ENCODE measurements at regions not wholly inside any gene's neighbourhood (a gene's known extent, or its start where the extent isn't known, plus 50 kb on each side); places are given as distances from the start of the nearest gene placed in this dataset.
A peak's percentile ranks its signal among the peaks of the same experiment; 100 is the strongest.

DNA sequence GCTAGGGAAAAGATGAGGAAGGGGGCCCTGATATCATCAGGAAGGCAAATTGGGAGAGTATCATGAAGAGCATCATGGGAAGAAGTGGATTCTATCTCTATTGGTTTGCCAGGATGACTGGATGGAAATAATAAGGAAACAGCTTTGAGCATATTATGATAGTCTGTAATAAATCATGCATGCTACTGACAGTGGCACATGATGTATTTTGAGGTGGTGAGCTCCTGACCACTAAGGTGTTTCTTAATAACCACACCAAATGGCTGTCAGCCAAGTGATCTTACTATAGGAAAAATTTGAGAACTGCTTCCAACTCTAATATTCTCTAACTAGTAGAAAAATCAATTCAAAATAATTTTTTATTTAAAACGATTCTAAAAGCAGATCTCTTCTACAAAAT, 548.4 kb upstream of the JAG1 start:
- Histone ChIP-seq H3K9me3 (ENCODE audit: control insufficient read depth in 2 of 2, insufficient read depth in 1 of 2, low read length in 1 of 2) (no peaks in the 10 kb centered on the region), H3K4me3 (ENCODE audit: low read length in 2 of 2) (no peak overlapping the region), H3K36me3 (ENCODE audit: control insufficient read depth in 2 of 2, insufficient read depth in 2 of 2, low read length in 1 of 2) (no peaks in the 10 kb centered on the region), H3K27me3 (ENCODE audit: control insufficient read depth in 2 of 2, insufficient read depth in 1 of 2, low read length in 1 of 2) (no peaks in the 10 kb centered on the region), H3K4me1 (ENCODE audit: control insufficient read depth in 2 of 2, insufficient read depth in 2 of 2, low read length in 2 of 2) (no peaks in the 10 kb centered on the region), H3K27ac (ENCODE audit: low read depth in 1 of 2, low read length in 1 of 2) (no peak overlapping the region)
- 88% methylated on average over 1 of the region's 1 CpG for WGBS
- no peak for DNase-seq (ENCODE audit: low read depth in 6 of 9, low spot score in 9 of 9)

DNA sequence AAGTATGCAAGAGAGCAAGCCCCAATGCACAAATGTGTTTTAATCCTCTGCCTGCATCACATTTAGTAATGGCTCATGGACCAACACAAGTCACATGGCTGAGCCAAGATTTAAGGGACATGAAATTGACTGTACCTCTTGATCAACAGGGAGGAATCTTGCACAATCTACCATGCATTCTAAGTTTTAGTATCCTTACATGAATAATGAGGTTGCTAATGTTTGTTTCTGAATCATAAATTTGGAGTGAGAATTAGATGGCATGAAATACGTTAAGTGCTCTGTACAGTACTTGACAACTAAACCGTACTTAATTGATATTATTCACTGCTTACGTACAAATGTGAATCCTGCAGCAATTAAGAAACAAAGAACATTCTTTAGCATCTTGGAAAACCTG, 553.8 kb upstream of the JAG1 start:
- Histone ChIP-seq H3K36me3 (ENCODE audit: control insufficient read depth in 2 of 2, insufficient read depth in 2 of 2, low read length in 1 of 2) (no peaks in the 10 kb centered on the region), H3K4me1 (ENCODE audit: control insufficient read depth in 2 of 2, insufficient read depth in 2 of 2, low read length in 2 of 2) (no peaks in the 10 kb centered on the region), H3K27ac (ENCODE audit: low read depth in 1 of 2, low read length in 1 of 2) (no peak overlapping the region), H3K27me3 (ENCODE audit: control insufficient read depth in 2 of 2, insufficient read depth in 1 of 2, low read length in 1 of 2) (no peaks in the 10 kb centered on the region), H3K9me3 (ENCODE audit: control insufficient read depth in 2 of 2, insufficient read depth in 1 of 2, low read length in 1 of 2) (no peaks in the 10 kb centered on the region), H3K4me3 (ENCODE audit: low read length in 2 of 2) (no peak overlapping the region)
- WGBS: 97% methylated on average over 3 of the region's 3 CpGs
- no peak for DNase-seq (ENCODE audit: low read depth in 6 of 9, low spot score in 9 of 9)

DNA sequence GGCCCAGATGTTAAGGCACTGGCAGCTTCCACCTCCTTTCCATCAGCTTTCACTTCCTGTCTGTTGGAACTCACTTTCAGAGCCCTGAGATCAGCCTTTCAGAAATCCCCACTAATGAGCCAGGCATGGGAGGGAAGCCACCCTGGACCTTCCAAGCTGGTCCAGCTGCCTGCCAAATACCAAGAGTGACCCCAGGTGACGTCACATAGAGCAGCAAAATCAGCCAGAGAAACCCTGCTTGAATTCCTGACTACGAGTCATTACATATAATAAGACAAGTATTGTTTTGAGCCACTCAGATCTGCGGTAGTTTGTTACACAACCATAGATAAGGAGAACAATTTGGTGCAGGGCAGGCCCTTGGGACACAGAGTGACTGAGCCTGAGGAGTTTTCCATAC, 556.0 kb upstream of the JAG1 start:
- H3K4me1 ChIP-seq (ENCODE audit: control insufficient read depth in 2 of 2, insufficient read depth in 2 of 2, low read length in 2 of 2): no peaks in the 10 kb centered on the region
- DNase-seq (ENCODE audit: low read depth in 6 of 9, low spot score in 9 of 9): no peak
- no peak overlapping the region for H3K27ac ChIP-seq (ENCODE audit: low read depth in 1 of 2, low read length in 1 of 2)
- WGBS: 85% methylated on average over 3 of the region's 3 CpGs
- H3K9me3 ChIP-seq (ENCODE audit: control insufficient read depth in 2 of 2, insufficient read depth in 1 of 2, low read length in 1 of 2): no peaks in the 10 kb centered on the region
- no peaks in the 10 kb centered on the region for H3K27me3 ChIP-seq (ENCODE audit: control insufficient read depth in 2 of 2, insufficient read depth in 1 of 2, low read length in 1 of 2)
- no peak overlapping the region for H3K4me3 ChIP-seq (ENCODE audit: low read length in 2 of 2)
- no peaks in the 10 kb centered on the region for H3K36me3 ChIP-seq (ENCODE audit: control insufficient read depth in 2 of 2, insufficient read depth in 2 of 2, low read length in 1 of 2)

DNA sequence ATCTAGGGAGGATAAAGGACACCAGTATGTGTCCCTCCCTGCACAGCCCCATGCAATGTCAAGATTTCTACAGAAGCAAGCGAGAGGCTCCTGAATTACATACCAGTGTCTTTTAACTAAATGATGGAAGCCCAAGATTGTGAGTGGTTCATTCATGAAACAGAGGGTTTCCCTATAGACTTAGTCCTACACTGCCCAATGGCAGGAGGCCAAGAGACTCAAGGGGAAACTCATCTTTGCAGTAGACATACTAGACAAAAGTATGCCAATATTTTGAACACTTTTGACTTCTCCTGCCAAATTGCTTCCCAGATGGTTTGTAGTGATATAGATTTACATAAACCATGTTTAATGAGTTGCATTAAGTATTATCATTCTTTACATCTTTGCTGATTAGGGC, 557.2 kb upstream of the JAG1 start:
- Histone ChIP-seq H3K4me3 (ENCODE audit: low read length in 2 of 2) (no peak overlapping the region), H3K9me3 (ENCODE audit: control insufficient read depth in 2 of 2, insufficient read depth in 1 of 2, low read length in 1 of 2) (no peaks in the 10 kb centered on the region), H3K27ac (ENCODE audit: low read depth in 1 of 2, low read length in 1 of 2) (no peak overlapping the region), H3K27me3 (ENCODE audit: control insufficient read depth in 2 of 2, insufficient read depth in 1 of 2, low read length in 1 of 2) (no peaks in the 10 kb centered on the region), H3K4me1 (ENCODE audit: control insufficient read depth in 2 of 2, insufficient read depth in 2 of 2, low read length in 2 of 2) (no peaks in the 10 kb centered on the region), H3K36me3 (ENCODE audit: control insufficient read depth in 2 of 2, insufficient read depth in 2 of 2, low read length in 1 of 2) (no peaks in the 10 kb centered on the region)
- 90% methylated on average over 1 of the region's 1 CpG for WGBS
- no peak for DNase-seq (ENCODE audit: low read depth in 6 of 9, low spot score in 9 of 9)

DNA sequence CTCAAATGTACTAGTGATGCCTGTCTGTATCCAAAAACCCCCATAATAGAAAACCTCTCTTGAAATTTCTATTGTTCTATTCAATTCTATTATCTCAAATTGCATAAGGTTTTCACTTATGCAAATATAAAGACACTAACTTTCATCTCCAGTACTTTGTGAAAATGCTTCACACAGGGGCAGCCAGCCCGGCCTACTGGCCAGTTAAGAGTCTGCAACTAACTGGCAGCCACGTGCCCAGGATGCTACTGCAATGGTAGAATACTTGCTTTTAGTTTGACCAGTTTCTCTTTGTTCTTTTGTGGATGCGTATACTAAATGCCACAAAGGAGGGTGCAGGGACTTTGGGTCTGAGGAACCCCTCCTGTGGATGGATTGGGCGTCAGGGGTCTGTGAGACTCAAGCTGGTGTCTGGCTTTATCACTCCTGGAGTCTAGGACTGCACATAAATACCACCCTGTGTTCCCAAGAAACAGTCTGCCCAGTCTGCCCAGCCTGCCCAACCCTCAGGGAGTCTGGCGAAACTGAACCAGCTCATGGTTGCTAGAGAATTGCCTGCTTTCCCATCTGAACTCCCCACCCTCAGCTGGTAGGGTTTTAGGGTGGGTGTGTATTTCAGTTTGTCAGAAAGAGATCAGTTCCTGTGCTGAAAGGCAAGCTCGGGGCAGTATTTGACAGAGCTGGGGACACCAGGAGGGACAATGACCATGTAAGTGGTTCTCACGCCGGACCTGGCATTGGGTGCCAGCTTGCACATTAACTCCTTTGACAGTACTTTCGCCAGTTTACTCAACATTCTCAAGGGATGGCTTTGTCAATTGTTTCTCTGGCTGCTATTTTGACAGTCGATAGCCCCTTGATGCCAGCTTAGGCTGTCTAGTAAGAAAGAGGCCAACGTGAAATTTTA, 558.2 kb upstream of the JAG1 start:
- 94% methylated on average over 11 of the region's 11 CpGs for WGBS
- no peaks in the 10 kb centered on the region for H3K9me3 ChIP-seq (ENCODE audit: control insufficient read depth in 2 of 2, insufficient read depth in 1 of 2, low read length in 1 of 2)
- DNase-seq (ENCODE audit: low read depth in 6 of 9, low spot score in 9 of 9): no peak
- no peak overlapping the region for H3K27ac ChIP-seq (ENCODE audit: low read depth in 1 of 2, low read length in 1 of 2)
- H3K4me1 ChIP-seq (ENCODE audit: control insufficient read depth in 2 of 2, insufficient read depth in 2 of 2, low read length in 2 of 2): no peaks in the 10 kb centered on the region
- no peaks in the 10 kb centered on the region for H3K27me3 ChIP-seq (ENCODE audit: control insufficient read depth in 2 of 2, insufficient read depth in 1 of 2, low read length in 1 of 2)
- H3K36me3 ChIP-seq (ENCODE audit: control insufficient read depth in 2 of 2, insufficient read depth in 2 of 2, low read length in 1 of 2): no peaks in the 10 kb centered on the region
- H3K4me3 ChIP-seq (ENCODE audit: low read length in 2 of 2): no peak overlapping the region

DNA sequence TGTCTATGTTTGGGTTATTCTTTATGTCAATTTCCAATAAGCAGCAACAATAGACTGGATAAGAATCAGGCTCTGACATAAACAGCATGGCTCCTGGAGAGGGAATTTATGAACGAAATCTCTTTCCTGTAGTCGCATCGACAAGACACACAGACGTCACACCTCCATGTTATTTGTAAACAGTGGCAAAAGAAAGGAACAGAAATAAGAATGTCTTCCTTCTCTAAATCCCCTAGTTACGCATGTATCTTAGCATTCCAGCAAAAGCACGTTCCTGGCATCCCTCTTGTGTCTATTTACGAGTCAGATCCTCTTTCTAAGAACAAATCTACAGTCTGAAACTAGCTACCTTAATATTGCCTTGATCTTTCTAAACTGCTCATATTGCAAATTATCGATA, 559.1 kb upstream of the JAG1 start:
- H3K4me1 ChIP-seq (ENCODE audit: control insufficient read depth in 2 of 2, insufficient read depth in 2 of 2, low read length in 2 of 2): no peaks in the 10 kb centered on the region
- H3K4me3 ChIP-seq (ENCODE audit: low read length in 2 of 2): no peak overlapping the region
- 91% methylated on average over 8 of the region's 8 CpGs for whole genome bisulfite sequencing
- no peaks in the 10 kb centered on the region for H3K27me3 ChIP-seq (ENCODE audit: control insufficient read depth in 2 of 2, insufficient read depth in 1 of 2, low read length in 1 of 2)
- H3K9me3 ChIP-seq (ENCODE audit: control insufficient read depth in 2 of 2, insufficient read depth in 1 of 2, low read length in 1 of 2): no peaks in the 10 kb centered on the region
- DNase-seq (ENCODE audit: low read depth in 6 of 9, low spot score in 9 of 9): no peak
- H3K27ac ChIP-seq (ENCODE audit: low read depth in 1 of 2, low read length in 1 of 2): no peak overlapping the region
- no peaks in the 10 kb centered on the region for H3K36me3 ChIP-seq (ENCODE audit: control insufficient read depth in 2 of 2, insufficient read depth in 2 of 2, low read length in 1 of 2)

DNA sequence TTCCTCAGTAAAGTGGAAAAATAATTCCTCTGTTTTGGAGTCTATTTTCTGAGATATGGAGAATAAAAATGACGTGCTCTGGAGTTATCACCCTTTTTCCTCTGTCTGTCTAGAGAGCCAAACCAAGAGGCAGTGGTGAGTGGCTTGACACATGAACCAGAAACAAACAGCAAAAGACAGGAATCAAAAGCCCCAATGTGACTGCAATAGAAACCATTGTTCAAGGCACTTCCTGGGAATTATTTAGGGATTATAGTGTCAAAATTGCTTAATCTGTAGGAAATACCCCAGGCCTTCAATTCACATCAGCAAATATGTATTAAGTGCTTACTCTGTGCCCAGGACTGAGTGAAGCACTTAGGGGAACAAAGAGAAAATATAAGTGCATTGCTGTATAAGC, 560.4 kb upstream of the JAG1 start:
- no peak for DNase-seq (ENCODE audit: low read depth in 6 of 9, low spot score in 9 of 9)
- no peaks in the 10 kb centered on the region for H3K27me3 ChIP-seq (ENCODE audit: control insufficient read depth in 2 of 2, insufficient read depth in 1 of 2, low read length in 1 of 2)
- no peaks in the 10 kb centered on the region for H3K4me1 ChIP-seq (ENCODE audit: control insufficient read depth in 2 of 2, insufficient read depth in 2 of 2, low read length in 2 of 2)
- 89% methylated on average over 1 of the region's 1 CpG for WGBS
- no peak overlapping the region for H3K27ac ChIP-seq (ENCODE audit: low read depth in 1 of 2, low read length in 1 of 2)
- H3K9me3 ChIP-seq (ENCODE audit: control insufficient read depth in 2 of 2, insufficient read depth in 1 of 2, low read length in 1 of 2): no peaks in the 10 kb centered on the region
- no peaks in the 10 kb centered on the region for H3K36me3 ChIP-seq (ENCODE audit: control insufficient read depth in 2 of 2, insufficient read depth in 2 of 2, low read length in 1 of 2)
- H3K4me3 ChIP-seq (ENCODE audit: low read length in 2 of 2): no peak overlapping the region

DNA sequence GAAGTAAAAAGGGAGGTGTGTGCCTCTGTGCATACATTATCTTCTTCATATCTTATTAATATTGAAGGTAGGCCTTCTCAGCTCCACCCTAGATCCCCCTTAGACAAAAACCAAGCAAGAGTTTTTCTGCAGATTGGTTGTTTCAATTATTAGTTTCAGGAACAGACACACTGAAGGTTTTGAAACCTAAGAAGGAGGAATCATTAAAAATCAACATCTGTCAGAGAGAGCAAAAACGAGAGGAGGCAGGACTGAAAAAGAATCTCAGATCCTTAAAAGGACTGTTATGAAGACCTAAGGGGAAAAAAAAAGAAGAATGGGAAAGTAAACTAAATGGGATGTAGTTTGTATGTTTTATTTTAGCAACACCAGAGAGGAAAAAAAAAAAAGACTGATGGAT, 560.8 kb upstream of the JAG1 start:
- DNase-seq (ENCODE audit: low read depth in 6 of 9, low spot score in 9 of 9): no peak
- H3K27ac ChIP-seq (ENCODE audit: low read depth in 1 of 2, low read length in 1 of 2): no peak overlapping the region
- 86% methylated on average over 1 of the region's 1 CpG for WGBS

DNA sequence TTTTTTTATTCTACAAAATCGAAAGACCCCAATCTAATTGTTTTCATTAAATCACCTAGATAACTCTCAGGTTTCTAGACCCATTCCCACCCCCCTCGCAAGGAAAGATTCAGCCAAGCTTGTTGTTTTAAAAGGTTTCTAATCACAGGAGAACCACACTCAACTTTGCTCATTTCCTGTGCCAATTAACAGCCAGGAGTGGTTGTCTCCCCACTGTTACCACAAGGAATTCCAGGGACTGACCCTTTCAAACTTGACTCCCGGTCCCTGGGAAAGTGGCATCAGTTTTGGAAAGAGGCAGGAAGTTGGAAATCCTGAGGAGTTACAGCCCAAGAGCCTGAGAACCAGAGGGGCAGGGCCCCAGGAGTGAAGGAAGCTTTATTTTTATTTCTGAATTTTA, 561.3 kb upstream of the JAG1 start:
- no peaks in the 10 kb centered on the region for H3K4me1 ChIP-seq (ENCODE audit: control insufficient read depth in 2 of 2, insufficient read depth in 2 of 2, low read length in 2 of 2)
- no peaks in the 10 kb centered on the region for H3K27me3 ChIP-seq (ENCODE audit: control insufficient read depth in 2 of 2, insufficient read depth in 1 of 2, low read length in 1 of 2)
- no peaks in the 10 kb centered on the region for H3K36me3 ChIP-seq (ENCODE audit: control insufficient read depth in 2 of 2, insufficient read depth in 2 of 2, low read length in 1 of 2)
- 83% methylated on average over 3 of the region's 3 CpGs for WGBS
- H3K9me3 ChIP-seq (ENCODE audit: control insufficient read depth in 2 of 2, insufficient read depth in 1 of 2, low read length in 1 of 2): no peaks in the 10 kb centered on the region
- no peak overlapping the region for H3K4me3 ChIP-seq (ENCODE audit: low read length in 2 of 2)
- peak overlapping the region in 1 of 2 donors; percentile 42 for H3K27ac ChIP-seq (ENCODE audit: low read depth in 1 of 2, low read length in 1 of 2)
- DNase-seq (ENCODE audit: low read depth in 6 of 9, low spot score in 9 of 9): no peak

More for the DNA sequence above, 560.8 kb upstream of the JAG1 start:
- no peaks in the 10 kb centered on the region for H3K9me3 ChIP-seq (ENCODE audit: control insufficient read depth in 2 of 2, insufficient read depth in 1 of 2, low read length in 1 of 2)
- H3K27me3 ChIP-seq (ENCODE audit: control insufficient read depth in 2 of 2, insufficient read depth in 1 of 2, low read length in 1 of 2): no peaks in the 10 kb centered on the region
- H3K4me3 ChIP-seq (ENCODE audit: low read length in 2 of 2): no peak overlapping the region
- H3K36me3 ChIP-seq (ENCODE audit: control insufficient read depth in 2 of 2, insufficient read depth in 2 of 2, low read length in 1 of 2): no peaks in the 10 kb centered on the region
- no peaks in the 10 kb centered on the region for H3K4me1 ChIP-seq (ENCODE audit: control insufficient read depth in 2 of 2, insufficient read depth in 2 of 2, low read length in 2 of 2)
